ENCODE measurements at regions not wholly inside any gene's neighbourhood (a gene's known extent, or its start where the extent isn't known, plus 50 kb on each side); places are given as distances from the start of the nearest gene placed in this dataset.

- no peaks in the 10 kb centered on the region for H3K4me1 ChIP-seq (ENCODE audit: low read length)
- no peak for TF ChIP-seq EZH2 (optimal IDR thresholded peaks at IDR 0.05; ENCODE audit: low read depth, low read length)
- TF ChIP-seq CTCF (IDR thresholded peaks at IDR 0.05; ENCODE audit: low read length), result no peak
- TF ChIP-seq EZH2phosphoT487 (IDR thresholded peaks at IDR 0.05; ENCODE audit: low read length), result no peak
Observed at GRCh38 chr11:42049650-42050049, 590.2 kb upstream of the LRRC4C start.

DNA sequence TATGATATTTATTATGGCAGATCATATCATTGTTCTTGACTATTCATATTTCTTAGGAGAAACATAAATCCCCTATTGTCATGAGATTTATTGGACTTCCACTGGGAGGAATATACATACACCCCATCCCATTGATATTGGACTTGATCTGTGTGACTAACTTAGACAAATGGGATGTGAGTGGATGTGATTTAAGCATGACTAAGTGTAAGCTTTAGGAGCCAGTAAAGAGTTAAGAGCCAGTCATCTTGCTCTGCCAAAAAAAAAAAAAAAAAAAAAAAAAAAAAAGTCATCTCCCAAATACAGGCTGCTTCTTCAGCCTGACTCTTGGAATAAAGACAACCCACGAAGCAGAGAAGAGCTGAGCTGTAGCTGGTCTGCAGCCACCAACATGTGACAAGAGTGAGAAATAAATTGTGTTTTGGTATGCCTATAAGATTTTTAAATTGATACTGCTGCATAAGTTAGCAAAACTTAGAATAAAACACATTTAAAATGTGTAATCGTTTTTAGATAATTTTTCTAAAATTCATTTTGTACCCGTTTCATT is 595.0 kb upstream of the LRRC4C start:
- H3K27me3 ChIP-seq (replicated peaks; ENCODE audit: insufficient read depth, low read length), result no peaks in the 10 kb centered on the region
- no peak overlapping the region for H3K27ac ChIP-seq (ENCODE audit: low read length)
- no peaks in the 10 kb centered on the region for H4K20me1 ChIP-seq (ENCODE audit: insufficient read depth, low read length)
- H3K9me2 ChIP-seq (replicated peaks; ENCODE audit: insufficient read depth, low read length), result no peaks in the 10 kb centered on the region
- no peaks in the 10 kb centered on the region for H3K9me3 ChIP-seq (replicated peaks; ENCODE audit: insufficient read depth, low read length)
- H3K4me3 ChIP-seq (ENCODE audit: low read length), result no peak overlapping the region
- TF ChIP-seq EZH2 (optimal IDR thresholded peaks at IDR 0.05; ENCODE audit: low read depth, low read length) (no peak), EZH2phosphoT487 (IDR thresholded peaks at IDR 0.05; ENCODE audit: low read length) (no peak), CTCF (IDR thresholded peaks at IDR 0.05; ENCODE audit: low read length) (no peak)
- H3K4me1 ChIP-seq (ENCODE audit: low read length), result no peaks in the 10 kb centered on the region
- H3K4me2 ChIP-seq (ENCODE audit: low read depth, low read length), result no peak overlapping the region
- H2AFZ ChIP-seq (ENCODE audit: low read length), result no peak overlapping the region
- no peaks in the 10 kb centered on the region for H3K36me3 ChIP-seq (replicated peaks; ENCODE audit: insufficient read depth, low read length)
- H3F3A ChIP-seq (ENCODE audit: insufficient read depth, low read length), result no peaks in the 10 kb centered on the region
- no peaks in the 10 kb centered on the region for H3K79me2 ChIP-seq (ENCODE audit: low read length)
- no peak for DNase-seq
- H3K9ac ChIP-seq (ENCODE audit: low read length), result no peak overlapping the region

More at GRCh38 chr11:42049650-42050049, 590.2 kb upstream of the LRRC4C start:
- Histone ChIP-seq H3K9me3 (replicated peaks; ENCODE audit: insufficient read depth, low read length) (no peaks in the 10 kb centered on the region), H3K9me2 (replicated peaks; ENCODE audit: insufficient read depth, low read length) (no peaks in the 10 kb centered on the region), H4K20me1 (ENCODE audit: insufficient read depth, low read length) (no peaks in the 10 kb centered on the region), H2AFZ (ENCODE audit: low read length) (no peak overlapping the region), H3K9ac (ENCODE audit: low read length) (no peak overlapping the region), H3K36me3 (replicated peaks; ENCODE audit: insufficient read depth, low read length) (no peaks in the 10 kb centered on the region), H3K79me2 (ENCODE audit: low read length) (no peaks in the 10 kb centered on the region), H3K27ac (ENCODE audit: low read length) (no peak overlapping the region), H3K27me3 (replicated peaks; ENCODE audit: insufficient read depth, low read length) (no peaks in the 10 kb centered on the region), H3K4me3 (ENCODE audit: low read length) (no peak overlapping the region), H3F3A (ENCODE audit: insufficient read depth, low read length) (no peaks in the 10 kb centered on the region), H3K4me2 (ENCODE audit: low read depth, low read length) (no peak overlapping the region)
- DNase-seq, result no peak

GRCh38 chr11:42055606-42056005 is 596.2 kb upstream of the LRRC4C start:
- no peak overlapping the region for H2AFZ ChIP-seq (ENCODE audit: low read length)
- H3K79me2 ChIP-seq (ENCODE audit: low read length), result no peaks in the 10 kb centered on the region
- H3K27ac ChIP-seq (ENCODE audit: low read length), result no peak overlapping the region
- H3K9ac ChIP-seq (ENCODE audit: low read length), result no peak overlapping the region
- no peaks in the 10 kb centered on the region for H3K9me3 ChIP-seq (replicated peaks; ENCODE audit: insufficient read depth, low read length)
- H3K27me3 ChIP-seq (replicated peaks; ENCODE audit: insufficient read depth, low read length), result no peaks in the 10 kb centered on the region
- no peaks in the 10 kb centered on the region for H3K4me1 ChIP-seq (ENCODE audit: low read length)
- H4K20me1 ChIP-seq (ENCODE audit: insufficient read depth, low read length), result no peaks in the 10 kb centered on the region
- TF ChIP-seq CTCF (IDR thresholded peaks at IDR 0.05; ENCODE audit: low read length) (no peak), EZH2 (optimal IDR thresholded peaks at IDR 0.05; ENCODE audit: low read depth, low read length) (no peak)
- no peak overlapping the region for H3K4me3 ChIP-seq (ENCODE audit: low read length)
- H3K36me3 ChIP-seq (replicated peaks; ENCODE audit: insufficient read depth, low read length), result no peaks in the 10 kb centered on the region
- no peaks in the 10 kb centered on the region for H3F3A ChIP-seq (ENCODE audit: insufficient read depth, low read length)
- no peak for DNase-seq
- H3K9me2 ChIP-seq (replicated peaks; ENCODE audit: insufficient read depth, low read length), result no peaks in the 10 kb centered on the region
- no peak overlapping the region for H3K4me2 ChIP-seq (ENCODE audit: low read depth, low read length)

Data from MM.1S (cell line).